PC-9 (cell line): ENCODE measurements at regions not wholly inside any gene's neighbourhood (a gene's known extent, or its start where the extent isn't known, plus 50 kb on each side); places are given as distances from the start of the nearest gene placed in this dataset.

Experiments used
- BruUV-seq: library from RNA; stranded (reverse); fragments of 400-500 nt; replicated peaks from 2 replicates; lab custom pipeline; 2021; lab: Mats Ljungman, UMichigan
- CTCF ChIA-PET: fragments of 300-600 bp; sonication (Branson Sonifier 250); formaldehyde crosslinking; loops from one replicate; lab custom pipeline; 2022; ENCODE audit warnings: antibody characterized with exemption; lab: Charles Lee
- POLR2A ChIA-PET: fragments of 300-600 bp; sonication (Branson Sonifier 250); formaldehyde crosslinking; loops from one replicate; lab custom pipeline; 2022; ENCODE audit warnings: antibody characterized with exemption; ENCODE audit not compliant: unreplicated experiment; lab: Charles Lee
- DNase-seq, 2 experiments: peaks; one replicate each; pipeline versions ENCODE4 v3.0.0 to v3.0.0-alpha.2; 2015 to 2022; ENCODE audit warnings: mixed read lengths in 1 of 2
- H2AFZ ChIP-seq: fragments of 200-600 bp; sonication (generic); 2 replicates; pipeline ENCODE4 v1.8.1; 2017; ENCODE audit warnings: antibody characterized with exemption
- H3F3A ChIP-seq: fragments of 200-600 bp; sonication (generic); 2 replicates; pipeline ENCODE4 v1.8.1; 2017; ENCODE audit warnings: antibody characterized with exemption, mild to moderate bottlenecking, low read depth; ENCODE audit not compliant: insufficient read depth
- H3K27ac ChIP-seq: fragments of 200-600 bp; sonication (generic); 2 replicates; pipeline ENCODE4 v1.6.1; 2016; ENCODE audit warnings: mixed run types
- H3K27me3 ChIP-seq: fragments of 200-600 bp; sonication (generic); 2 replicates; pipeline ENCODE4 v1.6.1; 2016; ENCODE audit warnings: low read depth, mixed run types; ENCODE audit not compliant: insufficient read depth
- H3K36me3 ChIP-seq: fragments of 200-600 bp; sonication (generic); 2 replicates; pipeline ENCODE4 v1.6.1; 2016; ENCODE audit warnings: low read depth, mixed run types
- H3K4me1 ChIP-seq: fragments of 200-600 bp; sonication (generic); replicated peaks from 2 replicates; pipeline ENCODE4 v1.6.1; 2016; ENCODE audit warnings: mixed run types; ENCODE audit not compliant: insufficient read depth
- H3K4me2 ChIP-seq: fragments of 200-600 bp; sonication (generic); 2 replicates; pipeline ENCODE4 v1.6.1; 2017; ENCODE audit warnings: mixed run types
- H3K4me3 ChIP-seq: fragments of 200-600 bp; sonication (generic); 2 replicates; pipeline ENCODE4 v1.6.1; 2016; ENCODE audit warnings: mixed run types
- H3K79me2 ChIP-seq: fragments of 200-600 bp; sonication (generic); 2 replicates; pipeline ENCODE4 v1.6.1; 2017; ENCODE audit warnings: low read depth, mixed run types
- H3K9me2 ChIP-seq: fragments of 200-600 bp; sonication (generic); 2 replicates; pipeline ENCODE4 v1.8.1; 2017; ENCODE audit warnings: mild to moderate bottlenecking; ENCODE audit not compliant: insufficient read depth
- H3K9me3 ChIP-seq: fragments of 200-600 bp; sonication (generic); 2 replicates; pipeline ENCODE4 v1.8.1; 2016; ENCODE audit warnings: low read depth; ENCODE audit not compliant: insufficient read depth
- H4K20me1 ChIP-seq: fragments of 200-600 bp; sonication (generic); 2 replicates; pipeline ENCODE4 v1.8.1; 2017; ENCODE audit not compliant: insufficient read depth
- CTCF ChIP-seq: fragments of 200-600 bp; sonication (generic); conservative IDR thresholded peaks from 2 replicates; pipeline ENCODE4 v1.6.1; 2017; ENCODE audit warnings: mixed run types, antibody characterized with exemption, mild to moderate bottlenecking, moderate library complexity
- EZH2 ChIP-seq: fragments of 200-600 bp; sonication (generic); IDR thresholded peaks from 2 replicates; pipeline ENCODE4 v1.8.0; 2017; ENCODE audit warnings: antibody characterized with exemption, low read depth
- intact Hi-C: fragments of 100-400 bp; cut with micrococcal nuclease; formaldehyde crosslinking; loops from one replicate; pipeline ENCODE4 v1.10.0; 2022; ENCODE audit not compliant: unreplicated experiment

DNA sequence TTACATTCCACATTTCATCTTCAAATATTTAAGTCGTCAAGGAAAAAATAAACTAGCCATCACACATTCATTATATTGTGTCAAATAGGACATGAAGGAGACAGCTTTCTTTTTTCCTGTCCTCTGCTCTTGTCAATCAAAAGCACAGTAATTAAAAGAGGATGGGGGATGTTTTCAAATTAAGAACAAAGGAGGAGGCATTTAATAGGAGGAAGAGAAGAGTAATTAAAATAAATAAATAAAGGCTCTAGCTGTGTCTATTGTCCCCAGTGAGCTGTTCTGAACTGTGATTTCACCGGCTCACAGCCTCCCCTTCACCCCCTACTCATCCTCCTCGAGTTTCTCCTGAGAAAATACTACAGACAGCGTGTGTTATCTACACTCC, 1377.1 kb upstream of the PIK3C3 start:
- CTCF ChIA-PET: no interaction called here
- H3K27me3 ChIP-seq: no peaks in the 10 kb centered on the region
- POLR2A ChIA-PET: no interaction called here
- no peaks in the 10 kb centered on the region for H3K4me1 ChIP-seq
- no peak overlapping the region for H3K27ac ChIP-seq
- DNase-seq: no peak
- no peak overlapping the region for H3K4me3 ChIP-seq
- no peak overlapping the region for H3K4me2 ChIP-seq
- no peaks in the 10 kb centered on the region for H3K9me3 ChIP-seq
- H3F3A ChIP-seq: no peaks in the 10 kb centered on the region
- H4K20me1 ChIP-seq: no peaks in the 10 kb centered on the region
- H3K79me2 ChIP-seq: no peaks in the 10 kb centered on the region
- no peaks in the 10 kb centered on the region for H3K9me2 ChIP-seq
- intact Hi-C loops: no loop called here
- no TSS peak for BruUV-seq
- TF ChIP-seq CTCF (no peak), EZH2 (no peak)
- no peak overlapping the region for H2AFZ ChIP-seq
- H3K36me3 ChIP-seq: no peaks in the 10 kb centered on the region

DNA sequence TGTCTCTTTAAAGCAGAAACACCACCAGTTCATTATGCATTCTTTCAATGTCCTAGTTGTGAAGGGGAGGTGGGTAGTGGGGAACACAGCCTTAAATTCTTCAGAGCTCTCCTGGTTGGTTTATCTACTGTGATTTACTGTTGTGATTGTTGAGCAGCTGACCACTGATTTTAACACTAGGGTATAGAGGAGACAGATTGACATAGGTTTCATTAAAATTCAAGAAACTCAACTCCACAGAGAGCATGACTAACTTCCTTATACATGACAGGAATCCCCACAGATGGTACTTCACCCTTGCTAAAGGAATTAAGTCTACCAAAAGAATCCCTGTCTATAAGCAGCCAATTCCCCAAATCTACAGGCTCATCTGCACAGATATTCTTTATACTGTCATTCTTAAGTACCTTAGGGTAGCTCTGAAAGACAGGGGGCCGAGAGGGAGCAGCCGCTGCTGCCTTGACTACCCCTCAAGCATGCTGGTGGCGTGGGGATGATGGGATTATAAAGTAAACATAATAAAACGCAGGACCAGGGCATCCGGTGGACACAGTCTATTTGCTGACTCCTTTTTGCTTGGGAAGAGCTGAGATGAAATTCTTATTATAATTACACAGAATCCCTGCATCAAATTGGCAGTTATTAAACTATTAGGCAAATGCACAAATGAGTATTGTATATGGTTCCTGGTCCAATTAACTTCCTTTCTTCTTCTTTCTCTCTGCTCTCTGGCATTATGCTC, 1377.6 kb upstream of the PIK3C3 start:
- Histone ChIP-seq H3K4me1 (no peaks in the 10 kb centered on the region), H3F3A (no peaks in the 10 kb centered on the region), H3K4me2 (no peak overlapping the region), H3K36me3 (no peaks in the 10 kb centered on the region), H3K79me2 (no peaks in the 10 kb centered on the region), H3K27me3 (no peaks in the 10 kb centered on the region), H2AFZ (no peak overlapping the region), H3K27ac (no peak overlapping the region), H3K9me3 (no peaks in the 10 kb centered on the region), H3K9me2 (no peaks in the 10 kb centered on the region), H3K4me3 (no peak overlapping the region), H4K20me1 (no peaks in the 10 kb centered on the region)
- BruUV-seq: no TSS peak
- TF ChIP-seq CTCF: no peak
- intact Hi-C loops: no loop called here
- POLR2A ChIA-PET: no interaction called here
- DNase-seq: no peak
- CTCF ChIA-PET: no interaction called here

- no peak overlapping the region for H3K4me2 ChIP-seq
- TF ChIP-seq CTCF: no peak
- TF ChIP-seq EZH2: no peak
- ChIA-PET CTCF (no interaction called here), POLR2A (no interaction called here)
- intact Hi-C loops: no loop called here
- no peaks in the 10 kb centered on the region for H3K79me2 ChIP-seq
- no peaks in the 10 kb centered on the region for H3K27me3 ChIP-seq
- H2AFZ ChIP-seq: no peak overlapping the region
- no peak overlapping the region for H3K4me3 ChIP-seq
- H3F3A ChIP-seq: no peaks in the 10 kb centered on the region
- H3K4me1 ChIP-seq: no peaks in the 10 kb centered on the region
- no TSS peak for BruUV-seq
- no peaks in the 10 kb centered on the region for H4K20me1 ChIP-seq
- H3K27ac ChIP-seq: no peak overlapping the region
- no peak for DNase-seq
- H3K9me2 ChIP-seq: no peaks in the 10 kb centered on the region
- no peaks in the 10 kb centered on the region for H3K9me3 ChIP-seq
- no peaks in the 10 kb centered on the region for H3K36me3 ChIP-seq
These were observed 1378.4 kb upstream of the PIK3C3 start for GRCh38 chr18:40576507-40577115.
